CD4-positive, alpha-beta T cell treated with Interleukin-15 for 4 hours (primary cell): ENCODE measurements at regions not wholly inside any gene's neighbourhood (a gene's known extent, or its start where the extent isn't known, plus 50 kb on each side); places are given as distances from the start of the nearest gene placed in this dataset.
"Not testable (repeated sequence)": the region's sequence is repeated elsewhere in the genome, so short reads cannot be mapped to it uniquely, and the experiment has no call there.

Experiments used
- DNase-seq: peaks from one replicate; pipeline ENCODE4 v3.0.0-alpha.2; 2020; ENCODE audit warnings: low spot score

DNA sequence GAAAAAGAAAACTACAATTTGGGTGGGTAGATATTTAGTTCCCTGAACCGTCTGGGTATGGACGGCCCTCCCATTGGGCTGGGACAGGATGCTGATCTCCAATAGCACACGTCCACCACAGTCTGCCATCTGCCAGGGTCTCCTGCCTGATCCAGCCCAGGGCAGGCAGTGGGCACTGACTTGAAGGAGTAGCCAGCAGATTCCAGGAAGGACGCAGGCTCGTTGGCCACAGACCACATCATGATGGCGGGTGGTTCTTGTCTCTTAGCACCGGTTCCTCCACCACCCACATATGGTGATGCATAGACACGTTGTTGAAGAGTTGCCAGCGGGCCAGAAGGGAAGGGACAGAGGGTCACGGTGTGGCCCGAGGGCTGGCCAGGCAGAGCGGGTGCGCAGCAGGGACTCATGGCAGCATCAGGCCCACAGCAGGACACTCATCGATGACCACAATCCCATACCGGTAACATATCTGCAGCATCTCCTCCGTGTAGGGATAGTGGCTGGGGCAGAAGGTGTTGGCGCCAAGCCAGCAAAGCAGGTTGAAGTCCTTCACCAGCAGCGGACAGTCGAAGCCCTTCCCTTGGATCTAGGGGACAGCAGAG, 155.8 kb upstream of the FAM174A start:
- not testable (repeated sequence) for DNase-seq

- DNase-seq, result not testable (repeated sequence)
Measured at GRCh38 chr5:100364757-100365478, 170.3 kb upstream of the FAM174A start.

DNA sequence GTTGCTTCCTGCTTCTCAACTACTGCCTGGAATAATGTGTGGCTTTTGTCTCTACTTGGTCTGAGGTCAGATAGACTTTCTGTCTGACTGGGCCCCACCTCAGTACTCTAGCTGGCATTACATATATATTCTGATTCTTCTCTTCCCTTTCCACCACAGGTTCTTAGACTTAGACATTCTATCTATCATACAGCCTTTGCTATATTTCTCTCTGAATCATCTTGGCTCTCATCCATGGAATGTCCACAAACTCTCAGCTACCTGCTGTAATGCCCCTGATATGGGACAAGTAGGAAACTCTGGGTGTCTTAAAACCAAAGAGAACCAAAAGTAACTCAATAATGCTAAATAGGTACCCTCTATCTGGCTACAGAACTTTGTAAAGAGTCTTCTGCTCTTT, 170.8 kb upstream of the FAM174A start:
- DNase-seq, result not testable (repeated sequence)

GRCh38 chr5:100359998-100360397, 175.2 kb upstream of the FAM174A start:
- DNase-seq, result not testable (repeated sequence)

- not testable (repeated sequence) for DNase-seq
Measured at GRCh38 chr5:100346269-100346668, 188.9 kb upstream of the FAM174A start.

DNA sequence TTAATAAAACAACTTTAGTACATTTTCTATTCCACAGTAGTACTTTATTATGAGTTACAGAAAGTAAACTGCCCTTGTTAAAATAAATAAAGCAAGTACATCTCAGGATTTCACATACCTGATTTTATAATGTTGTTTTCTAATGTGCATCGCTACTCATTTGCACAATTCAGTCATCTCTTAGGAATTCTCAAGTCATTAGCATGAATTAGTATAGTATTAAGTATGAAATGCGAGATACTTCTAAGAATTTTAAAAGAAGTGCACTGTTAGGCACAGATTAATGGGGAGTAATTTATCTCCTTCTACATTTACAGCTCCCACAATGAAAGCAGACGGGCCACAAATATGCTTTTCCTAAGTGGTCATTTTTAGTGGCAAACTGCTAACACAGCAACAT, 193.7 kb upstream of the FAM174A start:
- not testable (repeated sequence) for DNase-seq

DNA sequence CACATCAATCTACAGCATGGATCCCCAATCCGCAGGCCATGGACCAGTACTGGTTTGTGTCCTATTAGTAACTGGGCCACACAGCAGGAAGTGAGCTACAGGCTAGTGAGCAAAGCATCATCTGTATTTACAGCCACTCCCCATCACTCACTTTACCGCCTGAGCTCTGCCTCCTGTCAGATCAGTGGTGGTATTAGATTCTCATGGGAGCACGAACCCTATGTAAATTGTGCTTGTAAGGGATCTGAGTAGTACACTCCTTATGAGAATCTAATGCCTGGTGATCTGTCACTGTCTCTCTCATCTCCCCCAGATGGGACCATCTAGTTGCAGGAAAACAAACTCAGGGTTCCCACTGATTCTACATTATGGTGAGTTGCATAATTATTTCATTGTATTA, 212.7 kb upstream of the FAM174A start:
- no peak for DNase-seq

DNA sequence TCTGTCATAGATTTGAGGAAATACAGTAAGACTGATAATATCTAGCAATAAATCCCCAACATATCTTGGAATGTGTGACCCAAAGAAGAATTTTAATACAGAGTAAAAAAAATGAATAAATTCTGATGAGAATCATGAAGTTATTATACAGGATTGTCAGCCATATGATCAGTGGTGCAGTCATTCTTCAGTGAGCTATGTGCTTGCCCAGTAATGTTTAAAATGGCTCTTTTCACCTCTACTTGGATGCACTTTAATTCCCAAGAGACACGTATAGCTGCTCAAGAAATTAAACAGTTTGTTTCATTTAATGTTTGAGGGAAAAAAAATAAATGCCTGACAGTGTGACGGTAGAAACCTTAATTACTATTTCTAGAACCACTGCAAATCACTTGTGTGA, 215.3 kb upstream of the FAM174A start:
- DNase-seq, result no peak

DNA sequence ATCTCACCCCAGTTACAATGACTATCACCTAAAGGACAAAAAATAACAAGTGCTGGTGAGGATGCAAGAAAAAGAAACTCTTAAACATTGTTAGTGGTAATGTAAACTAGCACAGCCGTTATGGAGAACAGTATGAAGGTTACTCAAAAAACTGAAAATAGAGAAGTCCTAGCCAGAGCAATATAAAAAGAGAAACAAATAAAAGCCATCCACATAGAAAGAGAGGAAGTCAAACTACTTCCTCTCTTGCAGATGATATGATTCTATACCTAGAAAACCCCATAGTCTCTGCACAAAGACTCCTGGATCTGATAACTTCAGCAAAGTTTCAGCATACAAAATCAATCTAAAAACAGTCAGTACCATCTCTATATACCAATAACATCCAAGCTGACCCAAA, 221.5 kb upstream of the FAM174A start:
- no peak for DNase-seq

GRCh38 chr5:100311806-100312205, 223.4 kb upstream of the FAM174A start:
- no peak for DNase-seq

- DNase-seq, result no peak
Measured at GRCh38 chr5:100306000-100306399, 229.2 kb upstream of the FAM174A start.

DNA sequence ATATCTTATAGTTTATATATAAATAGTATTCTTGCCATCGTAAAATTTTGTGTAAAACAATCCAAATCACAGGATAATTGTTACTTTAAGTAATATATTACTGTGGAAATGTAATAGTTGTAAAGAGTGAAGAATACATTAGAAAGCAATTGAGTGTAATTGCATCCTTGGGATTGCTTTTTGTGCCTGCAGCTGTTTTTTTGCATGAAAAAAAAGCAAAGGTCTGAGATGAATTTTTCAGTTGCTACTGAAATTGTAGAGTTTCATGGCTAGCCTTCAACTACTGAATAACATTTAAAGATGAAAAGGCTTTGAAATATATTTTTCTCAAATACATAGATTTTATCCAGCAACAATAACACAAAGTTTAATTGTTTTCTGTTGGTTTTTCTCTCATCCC, 232.0 kb upstream of the FAM174A start:
- DNase-seq, result no peak

- no peak for DNase-seq
Measured at GRCh38 chr5:100299261-100299660, 235.9 kb upstream of the FAM174A start.

DNA sequence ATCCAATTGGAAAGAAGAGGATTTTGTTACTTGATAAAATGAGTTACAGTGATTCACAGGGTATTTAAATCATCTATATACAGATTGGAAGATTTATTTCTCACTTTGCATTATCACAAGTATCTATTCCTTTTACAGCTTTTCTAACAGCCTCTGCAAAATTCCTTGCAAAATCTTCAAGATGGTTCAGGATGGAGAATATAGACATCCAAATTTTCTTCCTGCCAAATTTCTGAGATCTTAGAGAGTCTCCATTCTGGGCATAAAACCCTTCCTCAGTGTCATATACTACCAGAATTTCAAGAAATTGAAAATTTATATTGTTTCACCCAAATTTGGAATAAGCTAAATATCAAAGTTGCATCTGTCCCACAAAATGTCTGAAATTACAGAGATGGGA, 259.1 kb upstream of the FAM174A start:
- DNase-seq, result no peak

DNA sequence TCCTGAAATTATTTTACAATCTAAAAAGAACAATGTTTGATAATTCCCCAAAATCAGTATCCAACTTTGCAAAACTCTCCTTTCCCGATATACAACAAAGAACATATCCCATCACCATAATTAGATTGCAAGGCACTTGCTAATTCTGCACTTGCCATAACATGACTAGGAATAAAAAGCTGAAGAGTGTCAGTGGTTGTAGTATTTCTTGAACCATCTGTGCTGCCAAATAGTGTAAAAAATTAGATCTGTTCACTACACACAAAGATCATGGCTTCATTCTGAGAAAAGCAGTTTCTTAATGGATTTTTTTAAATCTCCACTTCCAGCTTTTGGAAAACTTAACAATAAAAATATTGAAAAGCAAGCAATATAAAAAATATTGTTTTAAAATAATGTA, 259.5 kb upstream of the FAM174A start:
- no peak for DNase-seq

DNA sequence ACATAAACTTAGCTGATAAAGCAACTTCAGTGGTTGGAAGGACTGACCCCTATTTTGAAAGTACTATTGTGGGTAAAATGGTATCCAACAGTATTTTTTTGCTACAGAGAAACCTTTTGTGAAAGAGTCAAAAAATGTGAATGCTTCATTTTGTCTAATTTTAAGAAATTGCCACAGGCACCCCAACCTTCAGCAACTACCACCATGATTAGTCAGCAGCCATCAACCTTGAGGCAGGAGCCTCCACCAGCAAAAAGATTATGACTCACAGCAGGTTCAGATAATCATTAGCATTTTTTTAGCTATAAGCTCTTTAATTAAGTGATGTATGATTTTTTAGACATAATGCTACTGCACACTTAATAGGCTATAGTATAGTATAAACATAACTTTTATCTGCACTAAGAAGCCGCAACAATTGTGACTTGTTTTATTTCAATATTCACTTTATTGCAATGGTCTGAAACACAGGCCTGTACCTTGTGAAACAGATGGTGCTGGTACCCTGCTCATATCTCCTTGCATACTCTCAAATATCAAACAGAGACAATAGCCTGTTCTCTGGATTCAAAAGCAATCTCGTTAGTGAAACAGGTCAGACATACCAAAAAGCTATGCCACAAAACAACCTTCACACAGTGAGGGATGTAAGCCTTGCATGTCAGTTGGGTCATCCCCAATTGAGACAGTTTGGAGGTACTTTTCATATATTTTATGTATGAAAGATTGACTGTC, 261.2 kb upstream of the FAM174A start:
- DNase-seq, result no peak

GRCh38 chr5:100270023-100270771, 265.0 kb upstream of the FAM174A start:
- DNase-seq, result no peak

- DNase-seq, result no peak
Measured at GRCh38 chr5:100260968-100261367, 274.2 kb upstream of the FAM174A start.

DNA sequence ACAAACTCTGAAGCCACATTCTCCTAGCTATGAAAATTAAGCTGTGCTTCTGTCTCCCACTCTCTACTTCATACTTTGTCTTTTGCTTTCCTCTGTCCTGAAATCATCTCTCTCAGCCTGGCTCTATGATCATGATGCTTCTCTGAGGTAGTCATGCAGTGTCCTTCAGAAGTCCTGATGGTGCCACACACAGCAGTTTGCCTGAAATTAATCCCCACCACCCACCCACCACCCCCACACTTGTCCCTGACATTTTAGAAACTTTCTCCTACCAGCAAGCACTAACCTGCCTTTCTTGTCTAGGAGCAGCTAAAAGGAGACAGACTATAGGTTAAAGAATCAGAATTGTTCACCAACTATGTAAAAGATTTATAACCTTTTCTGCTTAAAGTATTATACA, 282.2 kb upstream of the FAM174A start:
- DNase-seq, result no peak

DNA sequence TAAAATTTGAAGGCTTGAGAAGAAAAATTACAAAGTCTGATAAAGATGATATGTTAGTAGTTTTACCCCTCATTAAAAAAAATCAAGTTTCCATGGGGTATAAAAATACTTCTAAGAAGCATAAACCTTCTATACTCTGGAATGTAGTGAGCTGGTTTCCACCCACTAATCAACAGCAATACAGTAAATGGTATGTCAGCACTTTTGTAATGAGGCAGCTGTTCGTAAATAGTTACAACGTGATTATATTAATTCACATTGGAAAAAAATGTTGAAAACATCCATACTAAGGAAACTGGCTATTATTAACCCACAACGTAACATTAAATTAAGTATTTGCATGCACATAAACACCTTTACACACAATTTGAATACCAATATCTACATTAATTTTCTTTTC, 283.1 kb upstream of the FAM174A start:
- DNase-seq, result no peak

- no peak for DNase-seq
Measured at GRCh38 chr5:100249884-100250269, 285.3 kb upstream of the FAM174A start.

DNA sequence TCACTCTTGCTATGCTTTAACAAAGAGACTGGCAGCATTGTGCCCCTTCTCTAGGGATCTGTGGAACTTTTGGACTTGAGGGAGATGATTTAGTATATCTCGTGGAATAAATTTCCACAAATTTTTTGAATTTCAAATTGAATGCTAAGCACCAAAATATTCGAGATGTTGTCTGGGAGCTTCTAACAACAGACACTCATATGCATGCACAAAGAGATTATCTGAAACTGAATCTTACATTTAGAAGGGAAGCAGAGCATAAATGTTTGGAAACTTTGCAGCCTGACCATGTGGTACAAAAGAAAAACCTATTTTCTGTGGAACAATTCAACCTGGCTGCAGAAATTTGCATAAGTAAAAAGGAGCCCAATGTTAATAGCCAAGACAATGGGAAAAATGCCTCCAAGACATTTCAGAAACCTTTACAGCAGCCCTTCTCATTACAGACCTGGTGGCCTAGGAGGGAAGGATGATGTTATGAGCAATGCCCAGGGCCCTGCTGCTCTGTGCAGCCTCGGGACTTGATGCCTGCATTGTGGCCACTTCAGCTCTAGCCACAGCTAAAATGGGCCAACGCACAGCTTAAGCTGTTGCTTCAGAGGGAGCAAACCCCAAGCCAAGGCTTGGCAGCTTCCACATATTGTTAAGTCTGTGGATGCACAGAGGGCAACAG, 285.8 kb upstream of the FAM174A start:
- DNase-seq, result no peak
